Fibroblast of gingiva (primary cell): ENCODE measurements at regions not wholly inside any gene's neighbourhood (a gene's known extent, or its start where the extent isn't known, plus 50 kb on each side); places are given as distances from the start of the nearest gene placed in this dataset.

Source experiments
- DNase-seq: peaks from one replicate; pipeline ENCODE4 v3.0.0-alpha.2; 2011; ENCODE audit warnings: low read depth

DNA sequence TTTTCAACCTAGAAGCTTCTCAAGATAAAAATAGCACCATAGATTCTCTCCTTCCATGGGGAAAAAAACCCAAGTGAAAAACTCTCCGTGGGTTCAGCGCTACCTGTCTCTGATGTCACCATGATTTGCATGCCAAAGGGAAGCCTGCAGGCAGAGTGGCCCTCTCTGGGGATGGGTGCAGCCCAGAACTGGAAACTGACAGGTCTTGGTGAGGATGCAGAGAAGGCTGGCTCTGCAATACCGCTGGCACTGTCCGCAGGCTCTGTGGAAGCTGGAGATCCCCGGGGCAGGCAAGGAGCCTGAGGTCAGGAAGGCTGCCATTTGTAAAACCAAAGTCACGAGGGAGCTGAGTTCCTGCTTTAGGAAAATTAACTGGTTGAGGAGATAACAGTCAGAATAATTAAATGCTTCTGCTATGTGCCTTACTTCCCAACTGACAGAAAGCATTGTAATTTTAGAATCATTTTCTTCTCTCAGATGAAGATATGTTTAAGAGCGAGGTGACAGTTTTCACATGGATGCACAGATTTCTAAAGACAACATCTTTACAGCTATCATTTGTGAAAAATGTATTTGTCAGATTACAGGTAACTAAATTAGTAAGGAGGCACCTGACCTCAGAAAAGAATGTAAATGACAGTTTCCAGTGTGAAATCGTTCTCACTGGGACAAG lies 731.5 kb upstream of the FZD8 start:
- DNase-seq: no peak

DNA sequence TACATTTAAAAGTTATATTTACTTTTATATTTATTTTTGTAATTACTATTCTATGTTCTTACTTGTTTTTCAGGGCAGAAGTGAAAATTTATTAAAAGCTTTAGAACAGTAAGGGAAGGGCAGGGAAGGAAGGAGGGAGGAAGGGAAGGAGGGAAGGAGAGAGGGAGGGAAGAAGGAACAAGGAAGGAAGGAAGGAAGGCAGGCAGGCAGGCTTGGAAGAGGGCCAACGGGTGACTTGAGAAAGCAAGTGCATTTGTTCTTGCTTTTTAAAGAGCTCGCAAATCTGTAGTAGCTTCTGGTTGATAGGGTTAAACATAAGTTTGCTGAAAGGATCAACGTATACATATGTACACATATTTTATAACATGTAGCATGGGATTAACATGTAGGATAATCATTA lies 725.3 kb upstream of the FZD8 start:
- no peak for DNase-seq

DNA sequence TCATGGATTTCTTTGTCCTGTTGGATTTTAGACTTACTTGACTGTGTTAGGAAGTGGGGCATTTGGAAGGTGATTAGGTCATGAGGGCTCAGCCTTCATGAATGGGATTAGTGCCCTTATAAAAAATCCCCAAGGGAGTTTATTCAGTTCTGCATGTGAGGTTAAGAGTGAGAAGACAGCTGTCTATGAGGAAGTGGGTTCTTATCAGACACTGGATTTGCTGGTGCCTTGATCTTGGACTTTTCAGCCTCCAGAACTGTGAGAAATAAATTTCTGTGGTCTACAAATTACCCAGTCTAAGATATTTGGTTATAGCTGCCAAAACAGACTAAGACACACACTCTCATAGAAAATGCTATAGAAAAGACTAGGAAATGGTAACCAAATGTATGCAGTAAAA lies 724.7 kb upstream of the FZD8 start:
- no peak for DNase-seq

DNA sequence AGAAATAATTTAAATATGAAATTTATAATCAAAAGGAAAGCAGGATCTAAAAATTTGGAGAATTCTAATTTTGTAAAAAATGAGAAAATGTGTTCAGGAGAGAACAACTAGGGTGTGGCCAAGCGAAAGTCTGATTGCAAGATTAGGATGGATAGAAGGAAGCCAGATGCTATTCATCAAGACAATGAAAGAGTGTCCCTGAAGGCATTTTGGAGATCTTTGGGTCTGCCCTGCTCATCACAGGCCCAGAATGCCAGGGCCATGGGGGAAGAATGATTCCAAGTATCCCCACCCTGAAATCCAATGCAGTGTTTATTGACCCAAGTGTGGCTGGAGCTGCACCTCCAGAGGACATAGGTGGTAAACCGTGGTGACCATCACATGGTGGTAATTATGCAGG lies 724.0 kb upstream of the FZD8 start:
- DNase-seq: no peak

DNA sequence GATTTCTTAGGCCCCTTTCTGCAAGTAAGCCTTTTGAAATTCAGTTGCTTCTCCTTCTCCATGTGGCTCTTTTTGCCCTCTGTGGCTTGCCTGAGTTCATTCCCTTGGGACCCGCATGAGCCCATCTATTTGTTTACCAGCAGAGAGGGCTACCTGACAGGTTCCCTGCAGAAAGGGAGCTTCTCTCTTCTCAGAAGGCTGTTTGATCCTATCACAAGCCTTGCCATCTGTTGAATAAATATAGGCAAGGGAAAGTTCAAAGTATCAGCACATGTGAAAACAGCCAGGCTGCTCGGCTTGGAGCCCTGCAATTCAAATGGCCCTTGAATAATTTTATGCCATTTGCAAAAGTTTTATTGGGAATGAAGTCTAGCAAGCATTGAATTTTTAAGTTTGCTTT lies 720.2 kb upstream of the FZD8 start:
- DNase-seq: no peak

DNA sequence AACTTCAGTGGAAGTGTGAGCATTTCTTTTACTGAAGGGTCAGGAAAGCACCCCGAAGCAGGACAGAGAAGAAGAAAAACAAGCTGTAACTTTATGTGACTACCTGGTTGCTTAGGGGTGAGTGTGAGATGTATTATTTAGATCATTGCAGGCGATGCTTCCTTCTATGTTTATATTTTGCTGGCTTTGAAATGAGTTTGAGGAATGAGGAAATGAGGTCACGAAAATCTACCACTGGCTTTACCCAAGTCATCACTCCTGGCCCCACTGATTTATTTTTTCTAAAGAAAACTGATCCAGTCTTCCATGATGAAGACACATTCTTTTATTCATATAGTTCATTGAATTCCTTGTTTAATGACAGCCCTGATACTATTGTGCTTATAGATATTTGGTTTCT lies 716.6 kb upstream of the FZD8 start:
- no peak for DNase-seq

DNA sequence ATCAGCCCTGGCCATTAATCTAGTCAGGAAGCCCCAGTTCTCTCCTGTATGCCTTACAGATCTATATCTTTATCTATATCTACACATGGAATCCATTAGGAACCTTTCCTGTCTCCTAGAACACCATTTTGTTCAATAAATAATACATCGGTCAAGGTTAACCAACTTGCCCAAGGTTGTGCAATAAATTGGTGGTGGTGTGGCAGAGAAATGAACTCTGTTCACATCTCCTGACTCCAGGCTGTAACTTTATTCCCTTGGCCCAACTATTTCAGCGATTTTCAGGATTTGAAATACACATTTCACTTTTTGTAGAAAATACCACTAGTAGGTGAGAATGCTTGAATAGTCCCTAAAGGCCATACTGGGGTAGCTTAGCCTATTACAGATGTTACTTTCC lies 712.5 kb upstream of the FZD8 start:
- DNase-seq: no peak

DNA sequence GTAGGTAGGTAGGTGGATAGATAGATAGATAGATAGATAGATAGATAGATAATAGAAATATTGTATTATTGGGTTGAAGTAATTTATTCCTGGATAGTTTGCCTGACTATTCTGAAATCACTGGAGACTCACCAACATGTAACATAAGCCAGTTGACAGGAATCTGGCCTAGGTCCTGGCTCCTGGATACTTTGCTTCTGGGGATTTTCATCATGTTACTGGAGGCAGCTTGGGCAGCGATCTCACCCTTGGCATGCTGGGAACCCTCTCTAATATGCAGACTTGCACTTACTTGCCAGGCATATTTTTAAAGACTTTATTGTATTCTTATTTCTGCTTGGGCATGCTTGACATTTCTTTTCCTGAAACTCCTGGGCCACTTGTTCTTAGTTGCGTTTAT lies 709.1 kb upstream of the FZD8 start:
- DNase-seq: peak; percentile 67

DNA sequence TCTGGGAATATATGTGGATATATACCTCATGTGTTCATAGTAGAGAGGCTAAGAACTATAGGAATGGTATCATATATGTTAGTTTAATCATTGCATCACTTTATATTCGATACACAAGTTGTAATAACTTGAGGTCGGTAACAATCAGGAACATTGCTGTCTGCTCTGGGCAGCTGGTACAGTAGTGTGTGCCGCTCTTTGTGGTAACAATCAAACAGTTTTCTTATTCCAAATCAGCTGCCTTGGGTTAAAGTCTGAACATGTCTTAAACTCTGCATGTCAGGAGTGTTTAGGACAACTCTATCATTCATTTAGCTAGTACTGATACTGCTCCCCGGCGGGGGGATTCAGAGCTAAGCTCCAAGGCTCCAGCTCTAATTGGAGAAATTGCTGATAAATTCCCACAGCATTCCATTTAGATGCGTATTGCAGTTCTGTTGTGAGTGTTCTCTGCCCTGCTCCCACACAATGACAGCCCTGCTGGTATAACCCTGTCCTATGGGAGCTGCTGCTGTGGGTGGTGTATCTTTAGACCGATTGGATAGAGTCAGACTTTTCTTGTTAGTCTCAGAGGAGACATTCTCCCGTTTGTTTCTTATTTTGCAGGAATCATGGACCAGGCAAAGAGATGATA lies 707.5 kb upstream of the FZD8 start:
- peak; percentile 24 for DNase-seq

DNA sequence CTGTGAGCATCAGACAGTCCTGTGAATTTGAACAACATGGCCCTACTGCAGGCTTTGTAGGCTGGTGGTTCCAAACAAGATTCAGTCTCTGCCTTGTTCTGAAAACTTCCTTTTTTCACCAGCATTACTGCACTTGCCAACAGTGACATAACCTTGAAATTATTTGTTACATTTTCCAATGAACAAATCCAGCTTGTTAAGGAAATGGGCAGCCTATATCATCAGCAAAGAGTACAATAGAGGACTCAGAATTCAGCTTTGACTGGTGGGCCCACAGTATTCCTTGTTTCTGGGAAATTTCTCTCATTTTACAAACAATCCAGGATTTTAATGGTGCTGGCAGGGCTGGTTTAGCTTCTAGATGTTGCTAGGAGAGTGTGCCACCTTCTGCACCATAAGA lies 703.7 kb upstream of the FZD8 start:
- peak; percentile 3 for DNase-seq

DNA sequence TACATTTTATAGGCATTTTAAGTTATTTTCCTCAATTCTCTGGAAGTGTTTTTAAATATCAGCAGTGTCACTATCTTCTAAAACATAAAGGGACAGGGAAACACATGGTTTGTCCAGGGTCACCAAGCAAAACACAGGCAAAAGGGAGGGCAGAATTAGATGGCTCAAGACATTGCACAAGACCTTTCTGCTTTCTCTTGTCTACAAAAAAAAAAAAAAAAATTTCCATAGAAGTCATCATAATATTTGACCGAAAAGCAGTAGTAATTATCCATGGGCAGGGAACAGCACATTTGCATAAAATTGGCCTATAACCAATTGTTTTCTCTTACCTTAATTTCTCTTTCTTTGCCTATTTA lies 703.1 kb upstream of the FZD8 start:
- peak; percentile 16 for DNase-seq

DNA sequence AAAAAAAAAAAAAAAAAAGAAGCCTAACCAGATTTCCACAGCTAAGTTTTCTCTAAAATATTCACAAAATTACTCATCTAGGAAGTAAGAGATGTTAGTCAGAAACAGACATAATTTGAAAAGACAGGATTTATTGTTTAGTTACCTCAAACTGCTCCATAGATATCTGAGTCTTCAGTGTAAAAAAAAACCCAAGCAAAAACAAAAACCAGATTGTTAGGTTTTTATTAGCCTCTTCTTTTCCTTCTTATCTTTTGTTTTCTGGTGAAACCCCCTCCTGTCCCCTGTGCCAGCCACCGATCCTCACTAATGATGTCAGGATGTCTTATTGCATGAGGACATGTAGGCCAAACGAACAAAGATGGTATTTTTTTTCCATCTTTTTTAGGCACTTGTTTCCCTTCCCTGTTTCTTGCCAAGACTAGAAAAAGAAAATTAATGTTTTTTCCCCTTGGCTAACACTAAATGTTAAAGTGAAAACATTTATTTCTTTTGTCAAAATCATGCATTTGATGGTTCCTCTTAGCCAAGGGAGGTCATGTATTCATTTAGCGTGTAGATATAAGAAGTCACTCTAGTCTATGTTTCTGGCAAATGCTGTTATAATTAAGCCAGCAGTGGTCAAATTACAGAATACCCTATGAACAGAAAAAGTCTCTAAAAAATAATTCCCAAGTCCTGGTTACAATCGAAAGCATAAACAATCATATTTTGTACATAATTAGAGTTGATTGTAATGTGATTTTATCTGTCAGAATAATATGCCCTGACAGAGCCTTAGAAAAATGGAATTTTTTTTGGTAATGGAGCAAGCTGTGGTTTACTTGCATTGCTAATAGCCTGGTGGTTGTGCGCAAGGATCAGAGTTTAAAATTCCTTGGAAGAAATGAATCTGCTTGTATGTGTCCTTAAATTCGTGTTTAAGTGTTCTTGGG lies 702.4 kb upstream of the FZD8 start:
- peak; percentile 2 for DNase-seq

DNA sequence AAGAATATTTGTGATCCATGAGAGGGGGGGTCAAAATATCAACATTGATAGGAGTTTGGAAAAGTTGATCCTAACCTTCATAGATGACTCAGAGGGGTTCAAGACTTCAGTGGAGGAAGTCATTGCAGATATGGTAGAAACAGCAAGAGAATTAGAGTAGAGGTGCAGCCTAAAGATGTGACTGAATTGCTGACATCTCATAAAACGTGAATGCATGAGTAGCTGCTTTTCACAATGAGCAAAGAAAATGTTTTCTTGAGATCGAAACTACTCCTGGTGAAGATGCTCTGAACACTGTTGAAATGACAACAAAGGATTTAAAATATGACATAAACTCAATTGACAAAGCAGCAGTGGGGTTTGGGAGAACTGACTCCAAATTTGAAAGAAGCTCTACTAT lies 700.7 kb upstream of the FZD8 start:
- no peak for DNase-seq

DNA sequence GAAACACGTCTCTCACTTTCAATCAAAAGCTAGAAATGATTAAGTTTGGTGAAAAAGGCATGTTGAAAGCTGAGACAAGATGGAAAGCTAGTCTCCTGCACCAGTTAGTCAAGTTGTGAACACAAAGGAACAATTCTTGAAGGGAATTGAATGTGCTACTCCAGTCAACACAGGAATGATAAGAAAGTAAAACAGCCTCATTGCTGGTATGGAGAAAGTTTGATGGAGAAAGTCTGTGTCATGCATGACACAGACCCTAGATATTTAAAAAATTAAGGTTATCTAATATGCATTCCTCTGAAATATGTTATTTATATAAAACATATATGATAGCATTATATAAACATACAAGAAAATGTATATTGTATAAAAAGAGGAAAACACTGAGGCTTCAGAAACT lies 699.4 kb upstream of the FZD8 start:
- no peak for DNase-seq

DNA sequence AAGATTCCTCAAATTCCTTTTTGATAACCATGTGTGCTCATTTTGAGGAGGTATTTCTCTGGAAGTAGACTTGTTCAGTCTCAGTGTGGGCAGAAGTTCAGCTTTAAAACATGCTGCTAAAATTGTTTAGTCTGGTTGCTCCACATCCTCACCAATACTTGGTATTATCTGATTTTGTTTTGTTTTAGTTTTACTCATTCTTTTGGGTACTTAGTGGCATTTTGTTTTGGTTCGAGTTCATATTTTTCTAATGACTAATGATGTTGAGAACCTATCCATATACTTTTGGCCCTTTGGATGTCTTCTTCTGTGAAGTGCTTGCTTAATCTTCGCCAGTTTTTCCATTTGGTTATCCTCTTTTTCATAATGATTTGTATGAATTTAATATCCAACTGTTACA lies 694.2 kb upstream of the FZD8 start:
- peak; percentile 13 for DNase-seq

DNA sequence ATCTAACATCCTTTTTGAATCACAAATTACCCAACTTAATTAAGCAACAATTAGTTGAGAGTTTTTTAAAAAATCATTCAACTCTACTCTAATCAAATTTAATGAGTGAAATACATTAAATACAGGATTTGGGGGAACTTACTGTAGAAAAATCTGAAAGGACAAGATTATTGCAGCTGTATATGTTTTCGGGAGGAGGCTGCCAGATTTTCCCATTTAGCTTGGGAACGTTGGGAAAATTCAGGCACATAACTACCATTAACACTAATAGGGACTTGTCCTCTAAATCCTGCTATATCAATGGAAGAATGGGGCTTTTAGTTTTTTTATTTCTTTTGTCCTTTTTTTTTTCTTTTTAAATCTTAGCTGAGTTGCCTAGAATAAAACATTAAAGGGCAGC lies 691.4 kb upstream of the FZD8 start:
- no peak for DNase-seq

DNA sequence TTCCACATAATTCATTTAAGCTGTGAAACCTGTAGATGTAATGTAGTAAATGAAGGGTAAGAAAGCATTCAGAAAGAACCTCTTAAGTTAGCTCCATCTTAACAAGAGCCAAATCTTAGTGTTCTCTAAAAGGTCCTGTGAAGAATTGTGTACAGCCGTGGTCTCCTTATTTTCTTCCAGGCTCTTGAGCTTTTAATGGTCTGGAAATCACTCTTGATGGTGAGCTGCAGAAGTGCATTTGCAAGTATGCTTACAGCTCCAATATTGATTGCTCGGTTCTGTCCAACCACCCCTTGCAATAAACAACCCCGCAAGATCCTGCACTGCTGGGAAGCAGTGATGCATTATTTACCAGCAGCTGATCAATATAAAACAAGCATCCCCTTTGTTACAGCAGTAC lies 690.8 kb upstream of the FZD8 start:
- DNase-seq: no peak

DNA sequence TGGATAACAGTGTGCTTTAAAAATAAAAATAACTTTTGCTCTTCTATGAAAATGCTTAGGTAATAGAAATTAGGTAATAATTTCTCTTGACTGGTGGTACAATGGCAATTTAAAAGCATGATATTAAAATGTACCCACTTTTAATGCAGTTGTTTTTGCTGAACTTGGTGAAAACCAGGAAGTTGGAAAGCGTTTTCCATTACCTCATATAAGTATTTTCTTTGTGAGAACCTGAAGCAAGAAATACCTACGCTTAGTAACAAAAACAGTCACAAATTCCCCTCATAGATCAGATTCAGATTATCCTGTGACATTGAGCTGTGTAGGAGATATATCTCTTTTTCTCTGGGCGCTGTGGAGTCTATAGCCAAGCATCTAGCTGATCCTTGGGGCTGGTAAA lies 689.0 kb upstream of the FZD8 start:
- DNase-seq: no peak

DNA sequence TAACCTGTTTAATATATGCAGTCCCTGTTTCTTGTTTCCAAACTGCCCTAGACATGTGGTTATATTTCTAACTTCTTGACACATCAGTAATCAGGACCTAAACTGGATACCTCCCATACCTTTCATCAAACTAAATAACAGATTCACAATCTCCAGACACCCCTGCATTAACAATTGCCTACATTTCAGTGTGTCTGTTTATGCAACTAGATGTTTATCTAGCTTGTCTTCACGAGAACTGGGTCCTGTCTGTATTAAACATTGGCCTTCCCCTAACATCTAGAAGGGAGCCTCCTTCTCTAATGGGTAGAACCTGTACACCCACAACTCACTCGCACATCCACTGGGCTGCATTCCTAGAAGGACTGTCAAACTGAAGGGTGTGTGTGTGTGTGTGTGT lies 683.7 kb upstream of the FZD8 start:
- no peak for DNase-seq

DNA sequence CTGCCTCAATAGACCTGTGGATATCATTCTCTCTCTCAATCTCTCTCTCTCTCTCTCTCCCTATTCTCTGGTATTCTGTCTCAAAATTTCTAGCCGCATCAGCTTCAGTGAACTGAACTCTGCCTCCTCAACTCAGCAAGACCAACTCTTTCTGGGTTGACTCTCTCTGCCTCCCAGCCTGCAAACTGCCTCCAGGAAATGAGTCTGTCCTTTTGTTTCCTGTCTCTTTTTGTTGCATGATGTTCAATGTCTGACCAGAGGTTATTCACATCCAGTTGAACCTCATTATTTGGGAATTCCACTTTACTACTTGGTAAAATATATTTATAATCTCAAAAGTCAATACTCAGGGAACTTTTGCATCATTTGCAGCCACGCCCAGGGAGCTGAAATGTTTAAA lies 682.7 kb upstream of the FZD8 start:
- DNase-seq: no peak

DNA sequence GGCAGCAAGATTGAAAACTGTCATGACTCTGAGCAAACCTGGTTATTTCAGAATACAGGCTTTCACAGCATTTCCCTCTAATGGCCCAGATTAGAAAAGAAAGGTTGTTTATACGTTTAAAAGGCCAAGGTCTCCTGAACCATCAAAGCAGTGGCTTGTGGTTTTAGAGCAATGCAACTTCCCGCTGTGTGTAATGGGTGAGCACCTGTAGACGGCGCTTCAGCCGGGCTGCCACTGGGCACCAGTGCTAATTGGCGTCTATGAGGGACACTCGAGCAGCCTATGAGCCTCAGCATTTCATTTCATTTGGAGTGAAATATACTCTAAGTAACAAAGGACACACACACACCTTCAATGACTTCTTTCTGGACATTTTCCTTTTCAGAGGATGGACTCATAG lies 671.0 kb upstream of the FZD8 start:
- no peak for DNase-seq

DNA sequence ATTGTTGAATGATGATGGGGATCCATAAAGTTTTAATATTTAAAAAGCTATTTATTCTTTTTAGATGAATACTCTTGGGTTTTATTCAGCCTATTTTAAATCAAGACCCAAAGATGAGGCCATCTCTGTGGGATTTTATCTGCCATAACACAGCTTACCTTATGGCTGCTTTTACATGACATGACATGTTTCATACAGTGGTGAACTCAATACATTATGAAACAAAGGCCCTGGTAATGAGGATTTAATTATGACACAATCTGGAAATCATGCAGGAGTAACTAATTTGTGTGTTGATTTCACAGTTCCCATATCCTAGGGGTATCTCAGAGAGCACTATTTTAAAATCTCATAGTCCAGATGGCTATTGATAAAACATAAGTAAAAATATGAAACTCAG lies 661.8 kb upstream of the FZD8 start:
- DNase-seq: no peak

DNA sequence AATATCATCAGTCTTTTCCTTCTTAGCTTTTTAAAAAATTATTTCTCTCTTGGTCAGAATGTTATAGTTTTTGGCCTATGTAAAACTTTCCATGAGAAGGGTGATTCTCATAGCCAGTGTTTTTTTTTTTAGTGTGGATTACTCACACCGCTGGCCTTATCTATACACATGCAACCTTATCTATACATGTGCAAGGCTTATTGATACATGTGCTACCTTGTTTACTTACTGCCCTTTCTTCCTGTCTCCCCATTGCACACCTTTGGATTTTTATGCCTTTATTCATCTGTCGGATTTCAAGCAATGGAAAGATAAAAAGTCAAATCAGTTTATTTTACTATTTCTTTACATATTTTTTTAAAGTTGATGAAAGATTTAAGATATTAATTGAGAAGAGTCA lies 660.0 kb upstream of the FZD8 start:
- no peak for DNase-seq
